Body of pancreas (tissue), 4 donors: ENCODE measurements at regions not wholly inside any gene's neighbourhood (a gene's known extent, or its start where the extent isn't known, plus 50 kb on each side); places are given as distances from the start of the nearest gene placed in this dataset.

ENCODE experiments used
- POLR2A ChIP-seq, 3 donors: fragments of 450-650 bp; IDR thresholded peaks; one replicate each; pipeline ENCODE4 v1.6.1; 2016; ENCODE audit warnings: antibody characterized with exemption in 3 of 3, mild to moderate bottlenecking in 2 of 3
- TF ChIP-seq, protein P1 (sequence below), 7 experiments: fragments of 450-650 bp in 4 of 7; fragments of 200-600 bp in 3 of 7; sonication (generic) in 3 of 7; IDR thresholded peaks; one replicate each; pipeline ENCODE4 v1.5.1; 2016 to 2019; ENCODE audit warnings: antibody characterized with exemption in 7 of 7

DNA sequence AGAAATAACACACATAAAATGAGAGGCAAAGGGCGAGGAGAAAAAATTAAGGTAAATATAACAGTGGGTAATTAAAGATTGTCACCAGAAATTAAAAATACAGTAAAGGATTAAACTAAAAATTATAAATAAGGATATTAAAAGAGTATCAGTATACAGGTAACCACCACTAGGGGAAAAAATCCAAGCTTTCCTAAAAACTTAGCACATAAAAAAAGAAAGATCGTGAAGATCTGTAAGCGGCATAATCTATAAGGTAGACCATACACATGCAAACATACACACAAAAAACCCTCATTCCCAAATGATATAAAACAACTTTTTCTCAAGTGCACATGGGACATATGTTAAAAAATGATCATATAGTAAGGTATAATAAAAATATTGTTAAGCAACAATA is 577.3 kb upstream of the NUDT12 start:
- TF ChIP-seq, protein P1, sequence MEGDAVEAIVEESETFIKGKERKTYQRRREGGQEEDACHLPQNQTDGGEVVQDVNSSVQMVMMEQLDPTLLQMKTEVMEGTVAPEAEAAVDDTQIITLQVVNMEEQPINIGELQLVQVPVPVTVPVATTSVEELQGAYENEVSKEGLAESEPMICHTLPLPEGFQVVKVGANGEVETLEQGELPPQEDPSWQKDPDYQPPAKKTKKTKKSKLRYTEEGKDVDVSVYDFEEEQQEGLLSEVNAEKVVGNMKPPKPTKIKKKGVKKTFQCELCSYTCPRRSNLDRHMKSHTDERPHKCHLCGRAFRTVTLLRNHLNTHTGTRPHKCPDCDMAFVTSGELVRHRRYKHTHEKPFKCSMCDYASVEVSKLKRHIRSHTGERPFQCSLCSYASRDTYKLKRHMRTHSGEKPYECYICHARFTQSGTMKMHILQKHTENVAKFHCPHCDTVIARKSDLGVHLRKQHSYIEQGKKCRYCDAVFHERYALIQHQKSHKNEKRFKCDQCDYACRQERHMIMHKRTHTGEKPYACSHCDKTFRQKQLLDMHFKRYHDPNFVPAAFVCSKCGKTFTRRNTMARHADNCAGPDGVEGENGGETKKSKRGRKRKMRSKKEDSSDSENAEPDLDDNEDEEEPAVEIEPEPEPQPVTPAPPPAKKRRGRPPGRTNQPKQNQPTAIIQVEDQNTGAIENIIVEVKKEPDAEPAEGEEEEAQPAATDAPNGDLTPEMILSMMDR (IDR thresholded peaks at IDR 0.05), result peak in 1 of 7 experiments; percentile 14
- no peak for TF ChIP-seq POLR2A (IDR thresholded peaks at IDR 0.05)
